Left ventricle myocardium inferior (tissue), 1 donor: ENCODE measurements at regions not wholly inside any gene's neighbourhood (a gene's known extent, or its start where the extent isn't known, plus 50 kb on each side); places are given as distances from the start of the nearest gene placed in this dataset.

Source experiments
- DNase-seq: peaks from one replicate; pipeline ENCODE4 v3.0.0-alpha.2; 2020
- H3K27ac ChIP-seq: fragments of 200-600 bp; replicated peaks from 2 replicates; pipeline ENCODE4 v1.8.0; 2021
- H3K27me3 ChIP-seq: fragments of 200-600 bp; 2 replicates; pipeline ENCODE4 v1.8.0; 2021; ENCODE audit warnings: low read depth
- H3K36me3 ChIP-seq: fragments of 200-600 bp; 2 replicates; pipeline ENCODE4 v1.8.0; 2021
- H3K4me1 ChIP-seq: fragments of 200-600 bp; 2 replicates; pipeline ENCODE4 v1.8.0; 2021
- H3K4me3 ChIP-seq: fragments of 200-600 bp; 2 replicates; pipeline ENCODE4 v1.8.0; 2021; ENCODE audit warnings: mild to moderate bottlenecking, moderate library complexity
- H3K9me3 ChIP-seq: fragments of 200-600 bp; replicated peaks from 2 replicates; pipeline ENCODE4 v1.8.0; 2021
- CTCF ChIP-seq: fragments of 200-600 bp; IDR thresholded peaks from 2 replicates; pipeline ENCODE4 v1.8.0; 2021; ENCODE audit warnings: antibody characterized with exemption, mild to moderate bottlenecking, borderline replicate concordance
- intact Hi-C: fragments of 100-400 bp; cut with micrococcal nuclease; formaldehyde crosslinking; loops from one replicate; pipeline ENCODE4 v1.11.0; 2022
- donor health status: DM: no; HTN: yes; CAD: no; lungs with severe emphysema.

- Histone ChIP-seq H3K36me3 (no peaks in the 10 kb centered on the region), H3K4me1 (peaks cover 25% of the 10 kb centered on the region), H3K4me3 (no peak overlapping the region), H3K9me3 (no peaks in the 10 kb centered on the region), H3K27me3 (no peaks in the 10 kb centered on the region), H3K27ac (no peak overlapping the region)
- no peak for TF ChIP-seq CTCF
- DNase-seq, result no peak
- intact Hi-C loops, result no loop called here
Measured at GRCh38 chr1:175801979-175802378, 58.6 kb upstream of the TNR start.

- TF ChIP-seq CTCF, result no peak
Measured at GRCh38 chr1:175797576-175797975, 54.2 kb upstream of the TNR start.

GRCh38 chr1:175794586-175794985, 51.2 kb upstream of the TNR start:
- intact Hi-C loops, result no loop called here
- no peak for TF ChIP-seq CTCF

More at GRCh38 chr1:175797576-175797975, 54.2 kb upstream of the TNR start:
- no peak overlapping the region for H3K4me3 ChIP-seq
- no peaks in the 10 kb centered on the region for H3K27me3 ChIP-seq
- H3K27ac ChIP-seq, result no peak overlapping the region
- peaks cover 18% of the 10 kb centered on the region for H3K4me1 ChIP-seq
- H3K9me3 ChIP-seq, result no peaks in the 10 kb centered on the region
- intact Hi-C loops, result no loop called here
- H3K36me3 ChIP-seq, result no peaks in the 10 kb centered on the region
- no peak for DNase-seq

GRCh38 chr1:175793617-175794016, 50.2 kb upstream of the TNR start:
- H3K36me3 ChIP-seq, result no peaks in the 10 kb centered on the region
- intact Hi-C loops, result no loop called here
- H3K9me3 ChIP-seq, result no peaks in the 10 kb centered on the region
- H3K4me1 ChIP-seq, result peaks cover 13% of the 10 kb centered on the region
- no peak for TF ChIP-seq CTCF
- peak overlapping the region; percentile 54 for H3K27ac ChIP-seq
- H3K4me3 ChIP-seq, result no peak overlapping the region
- DNase-seq, result no peak
- no peaks in the 10 kb centered on the region for H3K27me3 ChIP-seq

More at GRCh38 chr1:175794586-175794985, 51.2 kb upstream of the TNR start:
- DNase-seq, result no peak
- Histone ChIP-seq H3K36me3 (no peaks in the 10 kb centered on the region), H3K4me1 (peaks cover 13% of the 10 kb centered on the region), H3K9me3 (no peaks in the 10 kb centered on the region), H3K27me3 (no peaks in the 10 kb centered on the region), H3K4me3 (no peak overlapping the region), H3K27ac (no peak overlapping the region)
